ENCODE measurements at regions not wholly inside any gene's neighbourhood (a gene's known extent, or its start where the extent isn't known, plus 50 kb on each side); places are given as distances from the start of the nearest gene placed in this dataset.

DNA sequence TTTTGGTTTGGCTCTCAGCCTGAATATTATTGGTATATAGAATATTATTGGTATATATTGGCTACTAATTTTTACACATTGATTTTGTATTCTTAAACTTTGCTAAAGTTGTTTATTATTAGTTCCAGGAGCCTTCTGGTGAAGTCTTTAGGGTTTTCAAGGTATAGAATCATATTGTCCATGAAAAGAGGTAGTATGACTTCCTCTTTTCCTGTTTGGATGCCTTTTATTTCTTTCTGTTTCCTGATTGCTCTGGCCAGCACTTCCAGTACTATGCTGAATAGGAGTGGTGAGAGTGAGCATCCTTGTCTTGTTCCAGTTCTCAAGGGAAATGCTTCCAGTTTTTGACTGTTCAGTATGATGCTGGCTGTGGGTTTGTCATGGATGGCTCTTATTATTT lies 107.3 kb upstream of the LIPC start:
- DNase-seq (ENCODE audit: low read depth in 2 of 2), result no peak

GRCh38 chr15:58327958-58328357 lies 103.8 kb upstream of the LIPC start:
- DNase-seq (ENCODE audit: low read depth in 2 of 2), result no peak

DNA sequence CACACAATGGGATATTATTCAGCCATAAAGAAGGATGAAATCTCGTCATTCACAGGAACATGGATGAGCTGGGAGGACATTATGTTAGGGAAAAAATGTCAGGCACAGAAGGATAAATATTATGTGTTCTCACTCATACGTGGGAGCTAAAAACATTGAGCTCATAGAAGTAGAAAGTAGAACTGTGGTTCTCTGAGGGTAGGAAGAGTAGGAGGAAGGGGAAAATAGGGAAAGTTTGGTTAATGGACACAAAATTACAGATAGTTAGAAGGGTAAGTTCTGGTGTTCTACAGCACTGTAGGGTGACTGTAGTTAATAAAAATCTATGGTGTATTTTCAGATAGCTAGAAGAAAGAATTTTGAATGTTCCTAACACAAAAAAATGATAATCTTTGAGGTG lies 102.6 kb upstream of the LIPC start:
- DNase-seq (ENCODE audit: low read depth in 2 of 2), result no peak

- DNase-seq (ENCODE audit: low read depth in 2 of 2), result no peak
These were observed 101.8 kb upstream of the LIPC start for GRCh38 chr15:58329781-58330671.

DNA sequence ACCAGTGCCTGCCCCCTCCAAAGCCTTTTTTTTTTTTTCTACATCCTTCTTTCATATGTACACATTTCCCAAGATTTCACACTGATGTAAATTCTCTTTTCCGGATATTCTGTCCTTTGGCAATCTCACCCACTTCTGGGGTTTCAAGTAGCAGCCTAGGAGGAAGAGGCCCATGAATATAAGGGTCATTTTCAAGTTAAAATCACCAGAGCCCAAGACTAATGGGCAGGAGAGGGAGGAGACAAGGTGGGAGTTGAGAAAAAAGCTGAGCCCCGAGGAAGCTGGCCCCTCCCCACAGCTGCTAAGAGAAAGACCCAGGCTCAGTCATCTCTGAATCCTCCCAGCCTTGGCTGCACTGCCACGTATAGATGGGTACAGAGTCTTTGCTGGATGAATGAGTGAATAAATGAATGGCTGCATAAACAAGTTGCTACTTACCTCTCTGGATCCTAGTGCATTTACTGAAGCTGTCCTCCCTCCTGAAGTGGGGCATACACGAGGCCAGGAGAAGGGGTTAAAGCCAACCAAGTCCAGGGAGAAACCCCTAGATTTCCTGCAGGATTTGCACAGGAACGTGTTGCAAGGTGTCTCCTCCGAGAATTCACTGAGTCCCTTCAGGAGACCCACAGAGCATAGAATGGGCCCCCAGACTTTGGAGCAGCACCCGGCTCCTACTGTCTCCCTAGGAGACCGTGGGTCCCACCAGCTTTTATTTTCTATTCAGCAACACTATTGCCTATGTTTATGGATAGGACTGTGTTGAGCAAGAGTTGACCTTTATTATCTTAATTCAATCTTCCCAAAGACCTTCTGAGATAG lies 100.8 kb upstream of the LIPC start:
- no peak for DNase-seq (ENCODE audit: low read depth in 2 of 2)

GRCh38 chr15:58331560-58331912 lies 100.3 kb upstream of the LIPC start:
- no peak for DNase-seq (ENCODE audit: low read depth in 2 of 2)

DNA sequence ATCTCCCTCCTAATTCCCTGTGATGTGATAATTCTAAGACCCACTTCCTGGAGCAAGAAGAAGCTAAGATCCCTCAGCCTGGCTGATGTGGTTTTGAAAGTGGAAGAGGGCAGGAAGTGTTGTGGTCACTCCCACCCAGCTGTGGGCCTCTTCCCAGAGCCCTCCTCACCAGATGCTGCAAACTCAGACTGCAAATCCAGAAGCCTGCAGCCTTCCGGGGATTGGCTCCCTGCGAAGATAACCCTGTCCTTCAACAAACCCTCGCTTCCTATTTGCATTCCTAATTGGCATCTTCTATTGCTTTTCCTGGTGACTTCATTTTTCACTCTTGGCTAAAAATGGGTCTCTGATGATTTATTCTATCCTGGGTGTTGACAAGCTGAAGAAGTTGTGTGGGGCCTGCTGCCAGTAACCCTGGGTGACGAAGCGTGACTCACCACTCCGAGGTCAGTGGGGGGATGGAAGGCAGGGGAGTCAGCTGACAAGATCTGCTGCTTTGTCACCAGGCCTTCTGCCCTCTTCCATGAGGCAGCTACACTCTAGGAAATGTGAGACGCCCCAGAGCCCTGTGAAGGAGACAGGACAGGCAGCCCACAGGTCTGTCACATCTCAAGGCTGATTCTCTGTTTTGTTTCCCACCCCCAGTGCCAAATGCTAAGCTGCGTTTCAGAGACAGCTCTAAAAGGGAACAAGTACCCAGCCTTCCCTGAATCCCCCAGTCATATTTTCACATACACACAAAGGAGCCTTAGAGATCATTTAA lies 99.7 kb upstream of the LIPC start:
- DNase-seq (ENCODE audit: low read depth in 2 of 2), result peak; percentile 87 to 90

GRCh38 chr15:58332676-58333400 lies 99.0 kb upstream of the LIPC start:
- DNase-seq (ENCODE audit: low read depth in 2 of 2), result no peak

- DNase-seq (ENCODE audit: low read depth in 2 of 2), result no peak
These were observed 97.0 kb upstream of the LIPC start for GRCh38 chr15:58334803-58335202.

GRCh38 chr15:58336161-58336560 lies 95.6 kb upstream of the LIPC start:
- no peak for DNase-seq (ENCODE audit: low read depth in 2 of 2)

DNA sequence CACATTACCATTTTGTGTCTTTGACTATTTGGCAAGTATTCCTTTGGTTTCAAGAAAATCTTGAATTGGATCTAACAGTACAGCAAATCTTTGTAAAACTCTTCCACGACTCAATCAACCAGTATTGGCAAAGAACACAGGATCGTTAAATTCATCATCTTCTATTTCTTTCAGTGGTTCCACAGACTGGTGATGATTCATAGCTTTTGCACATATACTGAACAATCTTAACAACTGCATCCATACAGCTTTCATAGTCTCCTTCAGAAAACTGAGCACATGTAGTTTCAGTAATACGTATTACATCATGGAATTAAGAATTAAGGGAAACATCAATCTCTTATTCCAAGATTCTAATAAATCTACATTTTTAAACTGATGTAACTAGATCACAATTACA lies 91.6 kb upstream of the LIPC start:
- no peak for DNase-seq (ENCODE audit: low read depth in 2 of 2)

DNA sequence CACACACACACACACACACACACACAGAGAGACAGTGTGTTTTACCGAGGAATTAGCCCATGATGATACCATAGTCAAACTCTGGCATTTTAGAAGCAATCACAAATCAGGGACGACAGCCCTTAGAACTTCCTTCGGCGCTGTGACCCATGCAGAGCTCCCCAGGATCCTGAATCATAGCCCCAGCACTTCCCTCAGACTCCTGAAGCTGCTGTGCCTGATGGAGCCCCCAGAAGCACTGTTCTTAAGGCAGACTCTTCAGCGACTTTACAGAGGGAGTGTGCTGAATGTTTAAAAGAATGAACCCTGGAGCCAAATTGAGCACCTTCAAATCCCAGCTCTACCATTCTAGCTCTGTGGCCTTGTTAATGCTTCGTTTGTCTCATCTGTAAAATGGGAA lies 89.3 kb upstream of the LIPC start:
- DNase-seq (ENCODE audit: low read depth in 2 of 2), result no peak

GRCh38 chr15:58344213-58345070 lies 87.3 kb upstream of the LIPC start:
- no peak for DNase-seq (ENCODE audit: low read depth in 2 of 2)

- DNase-seq (ENCODE audit: low read depth in 2 of 2), result no peak
These were observed 85.4 kb upstream of the LIPC start for GRCh38 chr15:58346361-58346760.

- no peak for DNase-seq (ENCODE audit: low read depth in 2 of 2)
These were observed 83.5 kb upstream of the LIPC start for GRCh38 chr15:58348095-58348812.

DNA sequence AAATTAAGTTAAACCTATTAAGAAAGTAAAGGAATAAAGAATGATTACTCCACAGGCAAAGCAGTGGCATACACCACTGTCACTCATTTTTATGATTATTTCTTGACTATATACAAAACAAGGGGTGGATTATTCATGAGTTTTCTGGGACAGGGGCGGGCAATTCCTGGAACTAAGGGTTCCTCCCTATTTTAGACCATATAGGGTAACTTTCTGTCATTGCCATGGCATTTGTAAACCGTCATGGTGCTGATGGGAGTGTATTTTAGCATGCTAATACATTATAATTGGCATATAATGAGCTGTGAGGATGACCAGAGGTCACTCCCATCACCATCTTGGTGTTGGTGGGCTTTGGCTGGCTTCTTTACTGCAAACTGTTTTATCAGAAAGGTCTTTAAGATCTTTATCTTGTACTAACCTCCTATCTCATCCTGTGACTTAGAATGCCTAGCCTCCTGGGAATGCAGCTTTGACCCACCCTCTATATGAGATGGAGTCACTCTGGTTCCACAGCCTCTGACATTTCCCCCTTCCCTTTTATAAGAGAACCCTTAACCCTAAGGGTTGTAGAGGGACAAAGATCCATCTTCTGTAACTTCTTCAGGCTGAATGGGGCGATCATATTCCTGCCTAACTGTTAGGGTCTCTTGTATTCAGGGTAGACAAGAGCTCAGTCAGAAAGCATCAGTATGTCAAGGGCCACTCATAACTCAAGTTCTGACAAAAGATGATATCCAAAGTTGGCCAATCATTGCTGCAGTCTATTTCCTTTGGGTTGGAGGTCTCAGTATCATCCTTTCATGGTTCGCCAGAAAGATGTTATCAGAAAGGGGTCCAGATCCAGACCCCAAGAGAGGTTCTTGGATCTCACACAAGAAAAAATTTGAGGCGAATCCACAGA lies 79.5 kb upstream of the LIPC start:
- no peak for DNase-seq (ENCODE audit: low read depth in 2 of 2)

- DNase-seq (ENCODE audit: low read depth in 2 of 2), result no peak
These were observed 76.3 kb upstream of the LIPC start for GRCh38 chr15:58355382-58355971.

GRCh38 chr15:58355973-58356372 lies 75.8 kb upstream of the LIPC start:
- DNase-seq (ENCODE audit: low read depth in 2 of 2), result no peak
